HG03103 (cell line): ENCODE measurements at regions not wholly inside any gene's neighbourhood (a gene's known extent, or its start where the extent isn't known, plus 50 kb on each side); places are given as distances from the start of the nearest gene placed in this dataset.
"Not testable (repeated sequence)": the region's sequence is repeated elsewhere in the genome, so short reads cannot be mapped to it uniquely, and the experiment has no call there.

Source experiments
- ATAC-seq: cut with Tn5 transposase; IDR thresholded peaks from one replicate; pipeline ENCODE4 v1.9.1; 2021; ENCODE audit warnings: low read depth; ENCODE audit not compliant: unreplicated experiment

DNA sequence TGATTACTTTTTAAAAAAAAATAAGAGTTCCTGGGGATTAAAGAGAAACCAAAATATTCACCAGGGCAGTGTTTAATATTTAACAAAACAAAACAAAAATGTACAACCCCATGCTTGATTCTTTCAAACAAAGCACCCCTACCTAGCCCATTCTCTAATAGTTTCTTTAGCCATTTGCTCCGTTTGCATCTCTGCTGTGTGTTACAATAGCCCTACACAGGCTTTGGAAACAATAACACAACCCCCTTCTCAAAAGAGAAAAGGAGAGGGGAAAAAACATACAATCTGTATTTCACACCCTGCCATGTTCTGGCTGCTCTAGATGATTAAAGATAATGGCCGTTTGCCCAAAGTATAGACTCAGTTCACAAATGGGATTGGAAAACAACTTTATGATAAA, 302.9 kb downstream of the CPS1 start:
- ATAC-seq: no peak

GRCh38 chr2:210860276-210860675, 303.9 kb downstream of the CPS1 start:
- ATAC-seq: no peak

DNA sequence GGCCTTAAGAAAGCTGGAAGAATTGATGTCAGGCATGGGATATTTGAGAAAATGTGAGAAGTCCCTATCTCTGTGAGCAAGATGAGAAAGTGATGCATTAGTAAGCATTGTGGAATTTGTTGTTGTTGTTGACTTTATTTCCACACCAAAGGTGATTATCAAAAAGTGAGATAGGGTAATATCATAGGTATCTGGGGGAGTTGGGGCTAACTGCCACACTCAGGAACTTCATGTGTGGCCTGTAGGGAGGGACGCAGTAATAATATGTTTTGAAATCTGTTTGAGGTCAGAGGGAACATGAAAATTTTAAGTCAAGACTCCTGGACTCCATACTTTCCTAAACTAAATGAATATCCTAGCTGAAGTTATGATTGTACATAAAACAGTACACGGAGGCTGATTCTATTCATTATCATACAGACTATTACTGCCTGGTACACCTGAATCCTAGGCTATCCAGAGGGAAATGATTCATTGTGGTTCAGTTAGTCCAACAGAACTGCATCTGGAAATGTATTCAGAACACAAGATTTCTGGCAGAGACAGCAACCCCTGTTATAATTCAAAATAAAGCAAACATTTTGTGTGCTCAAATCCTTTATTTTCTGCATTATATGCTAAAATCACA, 304.8 kb downstream of the CPS1 start:
- no peak for ATAC-seq

DNA sequence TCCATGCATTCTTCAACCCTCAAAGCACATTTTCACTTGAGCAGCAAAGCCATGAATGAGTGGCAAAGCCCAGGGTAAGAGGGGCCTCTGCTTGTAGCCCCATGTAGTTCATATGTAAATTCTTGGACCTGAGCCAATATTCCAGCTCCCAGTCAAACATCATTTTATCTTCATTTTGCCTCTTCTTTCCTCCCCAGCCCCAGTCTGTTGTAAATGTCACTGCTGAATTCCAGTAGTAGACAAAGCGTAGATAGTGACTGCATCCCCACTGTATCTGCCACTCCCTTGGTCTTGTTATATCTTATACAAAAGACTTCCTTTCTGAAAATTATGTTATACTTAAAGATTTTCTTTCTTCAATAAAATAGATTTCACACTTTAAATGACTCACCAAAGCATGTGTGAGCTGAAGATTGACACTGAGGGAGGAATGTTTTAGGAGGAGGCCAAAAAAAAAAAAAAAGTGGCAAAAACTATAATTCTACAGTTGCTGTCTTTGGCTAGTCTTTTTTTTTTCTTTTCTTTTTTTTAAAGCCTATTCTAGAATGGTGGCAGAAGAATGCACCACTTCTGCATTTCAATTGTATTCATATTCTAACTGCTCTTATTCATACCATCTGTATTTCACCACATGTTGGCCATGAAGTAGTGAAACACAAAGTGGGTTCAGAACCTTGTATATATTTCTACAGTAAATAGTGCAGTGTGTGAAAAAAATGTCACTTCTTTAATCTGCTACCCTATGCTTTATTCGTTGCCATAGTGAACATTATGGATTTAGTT, 306.1 kb downstream of the CPS1 start:
- ATAC-seq: no peak

- no peak for ATAC-seq
These were observed 306.9 kb downstream of the CPS1 start for GRCh38 chr2:210863283-210863682.

GRCh38 chr2:210871566-210871965, 315.2 kb downstream of the CPS1 start:
- ATAC-seq: not testable (repeated sequence)

DNA sequence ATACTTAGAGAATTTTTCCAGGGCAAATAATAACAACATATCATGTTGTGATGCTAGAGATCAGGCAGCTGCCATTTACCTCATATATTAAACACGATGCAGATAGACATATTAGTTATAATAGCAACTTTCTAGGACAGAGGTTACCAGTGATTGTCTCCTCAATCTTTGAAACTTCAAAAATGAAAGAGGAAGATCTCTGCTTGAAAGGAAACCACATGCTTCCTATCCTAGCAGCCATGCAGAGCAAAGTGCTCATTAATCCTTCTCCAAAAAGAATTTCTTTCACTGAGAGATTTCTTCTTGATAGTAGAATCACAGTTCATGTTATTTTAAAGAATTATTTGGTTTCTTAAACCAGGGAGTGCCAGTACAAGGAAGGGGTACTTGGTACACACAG, 317.2 kb downstream of the CPS1 start:
- ATAC-seq: no peak

GRCh38 chr2:210884227-210884626, 327.8 kb downstream of the CPS1 start:
- ATAC-seq: no peak

GRCh38 chr2:210888035-210888434, 331.6 kb downstream of the CPS1 start:
- ATAC-seq: no peak

GRCh38 chr2:210895132-210895531, 338.7 kb downstream of the CPS1 start:
- no peak for ATAC-seq

GRCh38 chr2:210899131-210899530, 342.7 kb downstream of the CPS1 start:
- no peak for ATAC-seq

DNA sequence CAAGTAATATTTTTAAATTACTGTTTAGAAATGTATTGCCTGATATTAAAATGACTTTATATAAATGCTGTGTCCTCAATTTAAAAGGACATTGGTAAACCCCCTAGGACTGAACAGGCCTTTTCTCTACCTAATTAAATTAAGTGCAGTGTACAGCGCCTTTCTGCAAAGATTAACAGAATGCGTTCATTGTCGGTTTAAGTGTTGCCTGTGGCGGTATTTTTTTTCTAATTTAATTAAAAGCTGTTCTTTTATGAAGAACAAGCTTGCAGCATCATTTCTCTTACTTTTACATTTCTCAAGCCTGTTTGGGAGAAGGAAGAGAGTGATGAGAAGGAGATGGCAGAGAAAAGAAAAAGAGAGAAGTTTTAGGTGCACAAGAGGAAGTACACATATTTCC, 344.9 kb downstream of the CPS1 start:
- no peak for ATAC-seq

DNA sequence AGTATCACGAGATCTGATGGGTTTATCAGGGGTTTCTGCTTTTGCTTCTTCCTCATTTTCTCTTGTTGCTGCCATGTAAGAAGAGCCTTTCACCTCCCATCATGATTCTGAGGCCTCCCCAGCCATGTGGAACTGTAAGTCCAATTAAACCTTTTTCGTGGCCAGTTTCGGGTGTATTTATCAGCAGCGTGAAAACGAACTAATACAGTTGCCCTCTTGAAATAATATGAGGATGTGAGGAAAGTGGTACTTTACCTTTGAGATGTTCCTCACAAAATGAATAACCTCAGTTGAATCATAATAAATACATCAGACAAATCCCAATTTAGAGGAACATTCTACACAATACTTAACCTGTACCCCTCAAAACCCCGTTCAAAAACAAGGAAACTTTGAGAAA, 356.4 kb downstream of the CPS1 start:
- no peak for ATAC-seq

GRCh38 chr2:210913461-210913860, 357.1 kb downstream of the CPS1 start:
- ATAC-seq: no peak

GRCh38 chr2:210915912-210916311, 359.5 kb downstream of the CPS1 start:
- no peak for ATAC-seq

- no peak for ATAC-seq
These were observed 361.1 kb downstream of the CPS1 start for GRCh38 chr2:210917465-210917864.

- no peak for ATAC-seq
These were observed 362.7 kb downstream of the CPS1 start for GRCh38 chr2:210919128-210919527.

- no peak for ATAC-seq
These were observed 366.0 kb downstream of the CPS1 start for GRCh38 chr2:210922419-210922818.

- no peak for ATAC-seq
These were observed 372.3 kb downstream of the CPS1 start for GRCh38 chr2:210928714-210929113.

- ATAC-seq: no peak
These were observed 381.8 kb downstream of the CPS1 start for GRCh38 chr2:210938228-210938627.

GRCh38 chr2:210946395-210946794, 390.0 kb downstream of the CPS1 start:
- ATAC-seq: no peak

DNA sequence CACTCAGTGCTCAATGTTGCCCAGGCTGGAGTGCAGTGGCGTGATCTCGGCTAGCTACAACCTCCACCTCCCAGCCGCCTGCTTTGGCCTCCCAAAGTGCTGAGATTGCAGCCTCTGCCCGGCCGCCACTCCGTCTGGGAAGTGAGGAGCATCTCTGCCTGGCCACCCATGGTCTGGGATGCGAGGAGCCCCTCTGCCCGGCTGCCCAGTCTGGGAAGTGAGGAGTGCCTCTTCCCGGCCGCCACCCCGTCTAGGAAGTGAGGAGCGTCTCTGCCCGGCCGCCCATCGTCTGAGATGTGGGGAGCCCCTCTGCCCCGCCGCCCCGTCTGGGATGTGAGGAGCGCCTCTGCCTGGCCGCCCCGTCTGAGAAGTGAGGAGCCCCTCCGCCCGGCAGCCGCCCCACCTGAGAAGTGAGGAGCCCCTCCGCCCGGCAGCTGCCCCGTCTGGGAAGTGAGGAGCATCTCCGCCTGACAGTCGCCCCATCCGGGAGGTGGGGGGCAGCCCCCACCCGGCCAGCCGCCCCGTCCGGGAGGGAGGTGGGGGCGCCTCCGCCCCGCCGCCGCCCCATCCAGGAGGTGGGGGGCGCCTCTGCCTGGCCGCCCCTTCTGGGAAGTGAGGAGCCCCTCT, 394.1 kb downstream of the CPS1 start:
- not testable (repeated sequence) for ATAC-seq
